ENCODE measurements at regions not wholly inside any gene's neighbourhood (a gene's known extent, or its start where the extent isn't known, plus 50 kb on each side); places are given as distances from the start of the nearest gene placed in this dataset.
"Not testable (repeated sequence)": the region's sequence is repeated elsewhere in the genome, so short reads cannot be mapped to it uniquely, and the experiment has no call there.

DNA sequence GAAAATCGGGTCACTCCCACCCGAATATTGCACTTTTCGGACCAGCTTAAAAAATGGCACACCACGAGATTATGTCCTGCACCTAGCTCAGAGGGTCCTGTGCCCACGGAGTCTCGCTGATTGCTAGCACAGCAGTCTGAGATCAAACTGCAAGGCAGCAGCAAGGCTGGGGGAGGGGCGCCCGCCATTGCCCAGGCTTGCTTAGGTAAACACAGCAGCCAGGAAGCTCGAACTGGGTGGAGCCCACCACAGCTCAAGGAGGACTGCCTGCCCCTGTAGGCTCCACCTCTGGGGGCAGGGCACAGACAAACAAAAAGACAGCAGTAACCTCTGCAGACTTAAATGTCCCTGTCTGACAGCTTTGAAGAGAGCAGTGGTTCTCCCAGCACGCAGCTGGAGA is 405.3 kb downstream of the PTH2R start:
- DNase-seq, result not testable (repeated sequence)

DNA sequence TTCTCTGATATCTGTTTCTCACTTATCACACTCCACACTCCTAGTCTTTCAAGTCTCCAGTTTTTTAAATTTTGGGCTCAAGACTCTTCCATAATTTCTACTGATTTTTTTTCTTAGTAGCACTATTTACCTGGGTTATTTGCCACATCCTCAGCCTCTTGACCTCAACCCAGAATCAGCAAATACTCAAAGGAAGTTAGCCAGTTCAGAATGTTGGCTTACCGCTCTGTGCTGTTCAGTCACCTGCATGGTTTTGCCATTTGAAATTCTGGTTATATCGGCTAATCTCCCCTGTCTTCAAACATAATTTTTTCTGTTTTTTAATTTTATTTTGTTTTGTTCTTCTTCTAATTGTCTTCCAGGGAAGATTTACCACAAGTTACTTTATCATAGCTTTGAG is 412.6 kb downstream of the PTH2R start:
- DNase-seq, result no peak

DNA sequence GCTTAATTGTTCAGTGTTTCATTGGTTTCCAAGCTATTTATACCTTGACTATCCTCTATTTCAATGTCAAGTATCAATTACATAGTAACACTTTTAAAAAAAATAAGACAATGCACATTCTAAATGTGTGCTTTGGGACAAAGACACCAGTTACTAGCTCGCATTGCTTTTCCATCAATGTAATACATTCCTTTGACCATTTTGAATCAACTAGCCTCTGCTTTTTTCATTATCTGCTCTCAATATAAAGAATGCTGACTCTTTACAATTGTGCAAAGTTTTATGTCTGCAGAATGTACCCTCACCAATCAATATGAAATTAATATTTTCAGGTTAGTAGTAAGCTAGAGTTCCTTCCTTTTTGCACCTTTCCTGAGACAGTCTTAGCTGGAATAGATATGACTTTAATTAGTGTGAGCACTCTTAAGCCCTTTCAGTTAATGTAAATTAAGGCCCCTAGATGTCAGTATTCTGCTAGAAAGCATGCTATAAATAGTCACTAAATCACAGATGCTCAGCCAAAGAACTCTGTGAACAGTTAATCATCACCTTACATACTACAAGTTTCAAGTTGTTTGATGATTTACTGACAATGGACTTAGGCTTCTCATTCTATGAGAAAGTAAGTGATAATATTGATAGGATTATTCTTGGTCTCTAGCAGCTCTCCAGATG is 413.6 kb downstream of the PTH2R start:
- peak; percentile 7 for DNase-seq

DNA sequence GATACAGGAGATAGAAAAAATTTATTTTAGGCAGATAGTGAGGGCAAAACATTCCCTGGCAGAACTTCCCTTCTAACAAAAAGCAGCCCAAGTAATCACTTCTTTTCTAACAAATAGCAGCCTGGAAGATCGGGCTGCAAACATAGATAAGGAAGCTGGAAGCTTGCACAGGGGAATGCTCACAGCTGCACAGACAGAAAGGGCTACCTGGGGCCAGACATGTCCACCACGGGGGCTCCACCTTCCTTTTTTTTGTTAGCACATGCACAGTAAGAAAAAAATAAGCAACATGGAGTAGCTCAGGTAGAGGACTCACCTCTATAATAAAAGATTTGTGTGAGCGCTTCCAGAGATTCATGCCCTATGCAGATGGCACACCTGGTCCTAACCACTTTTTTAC is 420.5 kb downstream of the PTH2R start:
- no peak for DNase-seq

DNA sequence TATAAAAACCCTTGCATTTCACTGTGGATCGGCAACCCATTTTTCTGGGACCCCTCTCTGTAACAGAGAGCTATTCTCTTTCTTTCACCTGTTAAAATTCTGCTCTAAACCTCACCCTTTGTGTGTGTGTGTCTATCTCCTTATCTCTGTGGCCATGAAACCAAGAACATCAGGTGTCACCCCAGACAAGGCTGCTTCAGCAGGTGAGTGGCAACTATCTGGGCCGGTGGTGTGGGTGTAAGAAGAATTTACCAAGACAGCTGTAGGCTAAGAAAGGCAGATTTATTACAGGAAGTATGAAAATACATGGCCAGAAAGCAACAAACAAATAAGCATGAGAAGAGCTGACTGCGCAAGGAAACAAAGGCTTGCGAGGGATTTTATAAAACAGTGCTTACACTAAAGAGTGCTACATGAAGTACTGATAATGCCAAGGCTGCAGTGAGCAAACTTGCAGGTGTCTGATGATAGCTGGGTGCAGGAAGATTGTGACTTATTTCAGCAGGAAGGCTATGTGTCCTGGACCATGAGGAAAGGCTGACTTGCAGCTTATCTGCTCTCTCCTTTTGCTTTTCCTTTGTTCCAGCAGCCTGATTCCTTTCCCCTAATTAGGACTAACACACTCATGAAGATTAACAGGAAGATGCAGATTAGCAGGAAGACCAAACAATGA is 421.1 kb downstream of the PTH2R start:
- no peak for DNase-seq

DNA sequence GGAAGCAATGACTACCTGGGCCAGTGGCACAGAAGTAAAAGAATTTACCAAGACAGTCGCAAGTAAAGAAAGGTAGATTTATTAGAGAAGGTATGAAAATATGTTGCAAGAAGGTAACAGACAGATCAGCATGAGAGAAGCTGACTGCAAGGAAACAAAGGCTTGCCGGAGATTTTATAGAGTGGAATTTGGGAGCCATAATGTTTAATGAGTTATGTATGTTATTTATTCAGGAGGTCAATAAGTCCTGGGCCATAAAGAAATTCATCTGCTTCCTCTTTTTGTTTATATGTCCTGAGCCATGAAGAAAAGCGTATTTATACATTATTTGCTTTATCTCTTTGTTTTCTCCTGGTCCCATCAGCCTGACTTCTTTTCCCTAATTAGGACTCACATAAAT is 423.6 kb downstream of the PTH2R start:
- DNase-seq, result no peak

DNA sequence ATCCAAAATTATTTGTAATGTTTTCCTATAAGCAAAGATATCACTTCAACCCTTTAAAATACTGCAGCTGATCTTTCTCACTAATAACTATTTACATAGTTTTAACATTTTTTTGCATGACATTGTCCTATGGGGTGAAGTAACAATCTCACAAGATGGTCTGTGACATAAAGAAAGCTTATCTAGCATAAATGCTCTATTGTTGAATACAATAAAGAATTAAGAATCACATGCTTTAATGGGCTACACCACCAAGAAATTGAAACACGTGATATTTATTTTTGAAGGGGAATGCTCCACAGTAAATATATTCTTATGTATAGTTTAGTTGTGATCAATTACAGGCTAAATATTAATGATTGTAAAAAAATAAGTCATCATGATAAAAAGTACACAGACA is 441.1 kb downstream of the PTH2R start:
- DNase-seq, result no peak

DNA sequence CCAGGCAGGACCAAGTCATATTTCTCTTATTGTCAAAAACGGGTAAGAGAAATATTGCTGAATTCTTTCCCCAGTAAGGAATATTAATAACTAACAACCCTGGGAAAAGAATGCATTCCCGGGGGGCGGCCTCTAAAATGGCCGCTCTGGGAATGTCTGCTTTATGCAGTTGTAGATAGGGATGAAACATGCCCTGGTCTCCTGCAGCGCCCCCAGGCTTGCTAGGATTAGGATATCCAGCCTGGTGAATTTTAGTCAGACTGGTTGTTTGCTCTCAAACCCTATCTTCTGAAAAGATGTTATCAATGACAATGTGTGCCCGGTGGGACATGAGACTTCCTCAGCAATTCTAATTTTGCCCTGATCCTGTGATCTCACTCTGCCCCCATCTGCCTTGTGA is 448.1 kb downstream of the PTH2R start:
- DNase-seq, result no peak

DNA sequence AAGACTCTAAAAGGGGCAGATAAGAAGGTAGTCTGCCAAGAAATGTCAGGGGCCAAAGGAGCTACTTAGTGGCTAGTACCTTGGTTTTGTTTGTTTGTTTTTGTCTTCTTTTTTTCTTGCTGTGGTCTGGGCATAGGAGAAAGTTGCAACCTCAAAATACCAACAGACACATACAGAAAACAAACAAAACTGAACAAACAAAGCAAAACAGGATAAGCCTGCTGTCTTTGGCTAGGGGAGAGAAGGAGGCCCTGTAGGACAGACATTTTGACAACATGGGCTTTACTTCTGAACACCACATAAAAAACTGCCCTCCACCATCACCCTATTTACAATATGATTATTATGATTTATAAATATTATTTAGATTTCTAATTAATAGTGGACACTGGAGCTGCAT is 460.8 kb downstream of the PTH2R start:
- no peak for DNase-seq

DNA sequence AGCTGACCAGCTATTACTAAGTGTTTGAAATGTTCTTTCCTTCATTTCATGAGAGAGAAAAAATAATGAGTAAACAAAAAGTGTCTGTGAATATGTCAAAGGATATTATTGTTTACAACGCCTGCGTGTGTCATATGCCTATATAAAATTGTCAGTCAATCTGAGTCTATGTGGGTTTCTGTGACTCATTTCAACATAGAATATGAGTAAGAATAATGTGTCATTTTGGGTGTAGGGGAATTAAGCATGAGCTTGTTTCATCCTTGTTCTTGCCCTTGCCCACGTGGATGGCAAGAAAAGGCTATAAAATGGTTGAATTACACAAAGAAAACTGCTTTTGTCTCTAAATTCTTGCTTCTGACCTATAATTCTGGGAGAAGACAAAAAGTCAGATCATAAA is 466.0 kb downstream of the PTH2R start:
- DNase-seq, result peak; percentile 15

DNA sequence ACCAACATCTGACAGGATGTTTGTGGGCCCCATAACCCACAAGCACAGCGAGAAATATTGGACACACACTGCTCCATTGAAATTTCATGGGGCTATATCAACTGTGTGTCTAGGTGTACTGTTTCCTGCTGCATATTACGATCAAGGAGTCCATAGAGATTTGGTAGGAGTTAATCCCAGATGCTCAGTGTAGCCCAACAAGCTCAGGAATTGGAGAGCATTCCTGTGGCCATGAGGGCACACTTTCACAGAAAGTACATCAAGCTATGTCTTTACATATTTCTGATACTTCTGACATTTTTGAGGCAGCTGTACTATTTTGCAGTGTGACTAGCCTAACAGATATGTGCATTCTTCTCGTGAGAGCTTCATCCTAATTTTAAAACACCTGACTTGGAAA is 473.1 kb downstream of the PTH2R start:
- no peak for DNase-seq

DNA sequence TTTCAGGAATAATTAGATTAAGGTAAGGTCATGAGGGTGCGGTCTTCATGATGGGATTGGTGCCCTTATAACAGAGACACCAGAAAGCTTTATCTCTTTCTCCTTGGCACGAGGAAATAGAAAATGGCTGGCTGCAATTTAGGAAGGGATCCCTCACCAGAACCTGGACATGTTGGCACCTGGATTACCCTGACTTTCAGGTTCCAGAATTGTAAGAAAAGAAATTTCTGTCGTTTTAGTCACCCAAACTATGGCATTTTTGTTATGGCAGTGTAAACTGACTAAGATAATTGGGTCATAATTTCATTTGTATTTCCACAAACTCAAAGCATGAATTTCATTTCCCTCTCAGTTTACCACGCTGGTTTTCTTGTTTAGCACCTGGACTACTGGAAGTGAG is 473.6 kb downstream of the PTH2R start:
- no peak for DNase-seq

DNA sequence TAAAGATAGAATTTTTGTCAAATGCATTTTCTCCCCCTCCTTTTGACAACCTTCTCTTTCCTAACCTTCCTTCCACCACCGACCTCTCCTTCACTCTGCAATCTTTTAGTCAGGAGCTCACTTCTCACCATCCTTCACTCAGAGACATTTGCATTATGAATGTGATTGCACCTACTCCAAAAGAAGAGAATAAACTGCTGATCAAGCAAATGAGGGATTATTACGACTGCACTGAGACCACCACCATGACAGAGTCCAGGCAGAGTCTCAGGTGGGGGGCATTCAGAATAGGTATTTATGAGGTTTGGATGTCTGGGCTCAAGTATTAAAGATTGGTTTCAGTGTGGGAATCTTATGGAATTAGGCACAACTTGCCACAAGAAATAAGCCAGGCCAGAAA is 483.9 kb downstream of the PTH2R start:
- DNase-seq, result no peak

DNA sequence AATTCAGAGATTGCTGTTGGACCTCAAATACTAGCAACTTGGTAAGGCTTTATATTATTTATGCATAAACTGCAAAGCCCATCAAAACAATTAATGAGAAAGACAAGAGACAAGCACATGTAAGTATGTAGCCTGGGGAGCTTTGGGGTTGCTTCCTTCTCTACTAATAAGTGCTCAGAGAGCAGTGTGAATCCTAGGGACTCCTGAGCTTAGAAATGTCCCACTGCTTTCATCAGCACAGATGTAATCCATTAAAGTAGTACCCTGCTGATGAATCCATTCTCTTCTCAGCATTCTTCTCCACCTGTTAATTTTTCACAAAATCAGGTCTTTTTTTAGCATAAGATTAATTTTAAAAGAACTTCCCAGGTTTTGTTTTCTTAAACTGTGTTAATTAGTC is 485.6 kb downstream of the PTH2R start:
- no peak for DNase-seq

DNA sequence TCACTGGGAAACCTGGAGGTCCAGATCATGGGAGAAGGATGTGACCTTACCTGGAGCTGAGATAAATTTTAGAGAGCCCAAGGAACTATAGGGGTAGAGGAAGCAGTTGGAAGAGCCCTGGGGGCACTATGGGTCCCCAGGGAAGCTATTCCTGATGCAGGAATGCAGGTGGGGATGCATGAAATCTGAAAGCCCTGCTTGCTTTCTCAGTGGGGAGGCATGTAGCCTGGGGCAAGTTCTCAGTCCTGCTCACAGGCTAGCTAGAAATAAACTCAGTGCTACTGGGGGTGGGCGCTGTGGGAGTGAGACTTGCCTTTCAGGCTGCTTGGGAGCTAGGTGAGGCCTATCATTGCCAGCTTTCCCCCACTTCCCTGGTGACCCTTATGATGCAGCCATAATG is 499.7 kb downstream of the PTH2R start:
- DNase-seq, result no peak

DNA sequence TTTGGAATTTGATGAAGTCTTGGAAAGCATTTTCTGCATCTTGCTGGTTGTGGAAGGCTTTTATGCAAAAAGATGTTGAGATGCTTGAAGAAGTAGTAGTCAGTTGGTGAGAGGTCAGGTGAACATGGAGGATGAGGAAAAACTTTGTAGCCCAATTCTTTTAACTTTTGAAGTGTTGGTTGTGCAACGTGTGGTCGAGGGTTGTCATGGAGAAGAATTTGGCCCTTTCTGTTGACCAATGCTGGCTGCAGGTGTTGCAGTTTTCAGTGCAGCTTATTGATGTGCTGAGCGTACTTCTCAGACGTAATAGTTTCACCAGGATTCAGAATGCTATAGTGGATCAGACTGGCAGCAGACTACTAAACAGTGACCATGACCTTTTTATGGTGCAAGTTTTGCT is 508.4 kb upstream of the MAP2 start:
- no peak for DNase-seq

DNA sequence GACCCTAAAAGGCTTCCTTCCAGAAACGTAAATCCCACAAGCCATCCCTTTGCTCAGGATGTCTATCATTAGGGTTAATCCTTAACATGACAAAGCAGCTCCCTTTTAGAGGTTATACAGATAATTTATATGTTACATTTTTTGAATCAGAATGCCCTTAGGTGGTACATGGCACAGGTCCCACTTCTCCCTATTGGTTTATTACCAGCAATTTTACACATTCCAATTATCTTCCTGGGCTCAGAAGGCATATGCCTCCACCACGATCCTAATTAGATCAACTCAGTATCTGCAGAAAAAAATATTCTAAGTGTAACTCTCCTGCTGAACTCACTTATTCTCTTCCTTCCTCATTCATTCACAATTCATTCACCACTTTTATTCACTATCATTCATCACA is 507.0 kb upstream of the MAP2 start:
- DNase-seq, result no peak

DNA sequence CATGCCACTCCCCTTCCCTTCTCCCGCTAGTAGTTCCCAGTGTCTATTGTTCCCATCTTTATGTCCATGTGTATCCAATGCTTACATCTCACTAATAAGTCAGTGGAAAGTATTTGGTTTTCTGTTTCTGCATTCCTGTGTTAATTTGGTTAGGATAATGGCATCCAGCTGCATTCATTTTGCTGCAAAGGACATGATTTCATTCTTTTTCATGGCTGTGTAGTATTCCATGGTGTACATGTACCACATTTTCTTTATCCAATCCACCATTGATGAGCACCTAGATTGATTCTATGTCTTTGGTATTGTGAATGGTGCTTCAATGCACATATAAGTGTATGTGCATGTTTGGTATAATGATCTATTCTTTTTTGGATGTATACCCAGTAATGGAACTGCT is 502.5 kb upstream of the MAP2 start:
- DNase-seq, result not testable (repeated sequence)

DNA sequence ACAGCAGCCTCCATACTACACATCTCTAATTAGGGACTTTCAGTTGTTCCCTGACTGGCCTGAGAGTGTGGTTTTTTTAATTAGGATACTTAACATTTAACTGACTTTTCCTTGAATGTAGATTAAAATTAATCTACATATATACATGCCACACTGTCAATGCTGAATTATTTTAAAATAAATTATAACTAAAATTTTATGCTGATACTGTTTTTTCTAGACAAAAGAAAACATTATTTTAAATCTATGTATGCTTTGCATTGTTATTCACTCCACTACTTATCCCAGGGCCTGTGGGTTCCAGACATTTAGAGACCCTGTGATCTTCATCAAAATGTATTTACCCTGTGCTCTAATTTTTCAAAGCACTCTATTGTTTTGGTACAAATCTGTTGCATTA is 496.0 kb upstream of the MAP2 start:
- no peak for DNase-seq

DNA sequence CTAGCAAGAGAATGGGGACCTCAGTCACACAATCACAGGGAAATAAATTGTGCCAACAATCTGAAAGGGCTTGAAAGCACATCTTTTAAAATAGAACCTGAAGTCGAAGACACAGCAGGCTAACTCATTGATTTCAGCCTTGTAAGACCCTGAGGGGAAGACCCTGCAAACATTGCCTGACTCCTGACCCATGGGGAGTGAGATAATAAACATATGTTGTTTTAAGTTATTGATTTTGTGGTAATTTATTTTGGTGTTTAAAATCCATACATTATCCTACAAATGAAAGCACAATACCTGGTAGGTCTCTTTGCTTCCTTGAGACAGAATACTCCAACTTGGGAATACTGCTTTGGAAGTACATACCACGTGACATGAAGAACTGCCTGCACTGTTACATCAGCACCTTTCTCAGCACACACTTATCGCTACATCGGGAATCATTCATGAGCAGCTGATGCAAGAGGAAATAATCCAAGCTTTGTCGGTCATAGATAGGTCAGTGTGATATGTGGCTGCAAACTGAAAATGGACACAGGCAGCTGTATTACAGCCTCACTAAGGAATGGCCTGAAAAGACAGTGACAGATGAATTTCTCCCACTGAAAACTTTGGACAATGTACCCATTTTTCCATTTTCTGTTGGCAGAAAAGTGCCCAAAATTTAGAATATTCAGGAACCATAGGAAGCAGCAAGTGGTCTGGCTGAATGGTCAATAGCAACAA is 494.5 kb upstream of the MAP2 start:
- no peak for DNase-seq

DNA sequence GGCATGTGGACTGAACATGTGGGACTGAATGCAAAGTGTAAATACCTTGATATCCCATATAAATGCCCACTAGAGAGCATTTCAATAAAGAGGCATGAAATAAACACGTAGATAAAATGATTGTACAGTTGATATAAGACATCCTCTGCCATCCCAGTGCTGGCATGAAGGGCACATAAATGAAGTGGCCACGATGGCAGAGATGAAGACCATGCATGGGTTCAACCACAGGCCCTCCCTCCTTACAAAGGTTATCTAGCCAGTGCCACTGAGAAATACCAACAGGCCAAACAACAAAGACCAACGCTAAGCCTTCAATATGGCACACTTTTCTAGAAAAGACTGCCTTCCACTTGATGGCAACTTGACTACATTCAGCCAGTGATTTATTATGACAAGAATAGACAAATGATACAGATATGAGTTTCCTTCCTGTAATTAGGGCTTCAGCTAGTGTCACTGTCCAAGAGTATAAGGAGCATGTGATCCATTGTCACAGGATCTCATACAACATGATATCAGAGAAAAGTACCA is 493.9 kb upstream of the MAP2 start:
- no peak for DNase-seq

DNA sequence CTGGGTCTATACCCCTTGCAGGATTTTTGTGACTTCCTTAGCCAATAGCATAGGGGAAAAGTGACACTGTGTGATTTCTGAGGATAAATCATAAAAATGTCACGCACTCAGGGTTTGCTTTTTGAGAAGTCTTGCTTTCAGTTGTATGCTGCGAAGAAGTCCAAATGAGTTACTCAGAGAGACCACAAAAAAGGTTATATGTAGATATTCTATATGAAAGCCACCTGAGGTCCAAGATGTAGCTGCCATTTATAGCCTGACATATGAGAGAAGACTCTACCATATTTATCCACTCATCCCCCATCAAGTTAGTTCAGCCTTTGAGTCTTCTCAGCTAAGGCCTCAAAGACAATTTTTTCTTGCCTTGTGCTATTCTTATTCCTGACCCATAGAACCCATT is 488.3 kb upstream of the MAP2 start:
- no peak for DNase-seq

DNA sequence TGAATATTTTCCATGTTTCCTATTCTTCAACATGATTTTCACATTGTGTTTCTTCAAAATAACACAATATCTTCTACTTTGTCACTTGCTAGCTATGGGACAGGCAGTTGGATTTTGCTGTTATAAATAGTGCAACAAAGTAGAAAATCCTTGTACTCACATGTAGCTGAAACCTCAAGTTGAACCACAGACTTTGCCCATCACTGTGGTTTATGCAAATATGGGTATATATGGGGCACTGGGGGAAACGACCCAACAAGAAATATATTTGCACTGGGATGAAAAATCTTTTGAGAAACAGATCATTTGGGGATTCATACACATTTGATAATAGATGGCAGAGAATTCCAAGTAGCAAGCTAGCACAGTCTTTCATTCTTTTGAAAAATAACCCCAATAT is 486.3 kb upstream of the MAP2 start:
- DNase-seq, result no peak

DNA sequence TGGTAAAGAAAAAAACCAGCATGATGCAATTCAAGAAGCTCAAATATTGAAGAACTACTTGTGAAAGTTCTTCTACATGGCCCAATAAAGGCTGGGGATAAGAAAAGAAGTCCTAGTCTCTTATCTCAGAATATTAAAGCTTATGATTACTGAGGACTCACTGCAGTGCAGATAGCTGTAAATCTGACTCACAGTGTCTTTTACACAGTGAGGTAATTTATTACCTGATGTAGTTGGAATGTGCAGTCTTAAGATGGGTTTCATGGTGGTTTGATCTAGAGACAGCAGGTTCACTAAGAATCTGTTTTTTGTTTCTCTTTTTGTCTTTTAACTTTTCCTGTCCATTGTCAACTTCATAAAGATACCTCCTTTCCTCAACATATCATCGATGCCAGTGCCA is 484.0 kb upstream of the MAP2 start:
- DNase-seq, result no peak
